ENCODE measurements at regions not wholly inside any gene's neighbourhood (a gene's known extent, or its start where the extent isn't known, plus 50 kb on each side); places are given as distances from the start of the nearest gene placed in this dataset.

- TF ChIP-seq CTCF (conservative IDR thresholded peaks at IDR 0.05; ENCODE audit: low read depth, low read length) (no peak), EZH2 (IDR thresholded peaks at IDR 0.05; ENCODE audit: borderline replicate concordance, low read depth, low read length, poor library complexity, severe bottlenecking) (no peak)
These were observed 1902.6 kb upstream of the AGA start for GRCh38 chr4:179344861-179345260.
